B cell (primary cell): ENCODE measurements at regions not wholly inside any gene's neighbourhood (a gene's known extent, or its start where the extent isn't known, plus 50 kb on each side); places are given as distances from the start of the nearest gene placed in this dataset.

Experiments used
- ATAC-seq: fragments of 200-7000 bp; cut with Tn5 transposase; one replicate; pipeline ENCODE4 v1.10.0; 2021; ENCODE audit warnings: low read depth, mild to moderate bottlenecking, moderate number of reproducible peaks, moderate library complexity
- CTCF ChIA-PET: fragments of 350-600 bp; sonication (Branson Sonifier 250); formaldehyde crosslinking; loops from one replicate; lab custom pipeline; 2021; ENCODE audit warnings: antibody characterized with exemption, inconsistent platforms; lab: Charles Lee
- POLR2A ChIA-PET: fragments of 350-600 bp; sonication (Branson Sonifier 250); formaldehyde crosslinking; loops from one replicate; lab custom pipeline; 2021; ENCODE audit warnings: antibody characterized with exemption; lab: Charles Lee
- DNase-seq: peaks from one replicate; pipeline ENCODE4 v3.0.0; 2013
- H2AFZ ChIP-seq: 2 replicates; pipeline ENCODE4 v1.6.1; 2012; ENCODE audit warnings: mild to moderate bottlenecking, low read depth, low read length; ENCODE audit not compliant: insufficient read depth, poor library complexity, severe bottlenecking
- H3K27ac ChIP-seq, 2 donors: 1 replicate in 1 of 2; 2 replicates in 1 of 2; pipeline ENCODE4 v1.5.1; 2012 to 2013; ENCODE audit warnings: low read length in 2 of 2, mild to moderate bottlenecking in 2 of 2, moderate library complexity in 1 of 2
- H3K27me3 ChIP-seq, 4 experiments: fragments of 200-600 bp in 1 of 4; sonication (generic) in 1 of 4; replicated peaks in 1 of 4; 1 replicate in 2 of 4; 2 replicates in 2 of 4; pipeline versions ENCODE4 v1.6.1 to v1.7.0; 2013 to 2016; ENCODE audit warnings: low read length in 3 of 4, mild to moderate bottlenecking in 2 of 4, mixed read lengths in 1 of 4, moderate library complexity in 1 of 4; ENCODE audit not compliant: insufficient read depth in 4 of 4, control insufficient read depth in 3 of 4; ENCODE audit errors: control extremely low read depth in 1 of 4
- H3K36me3 ChIP-seq, 2 experiments: replicated peaks in 1 of 2; 1 replicate in 1 of 2; 2 replicates in 1 of 2; pipeline versions ENCODE4 v1.6.1 to v1.7.1; 2013; ENCODE audit warnings: low read length in 1 of 2; ENCODE audit not compliant: insufficient read depth in 2 of 2, control insufficient read depth in 1 of 2; ENCODE audit errors: control extremely low read depth in 1 of 2, extremely low read depth in 1 of 2
- H3K4me1 ChIP-seq, 2 donors: fragments of 200-600 bp in 1 of 2; sonication (generic) in 1 of 2; 1 replicate in 1 of 2; 2 replicates in 1 of 2; pipeline versions ENCODE4 v1.5.1 to v1.6.1; 2013 to 2017; ENCODE audit warnings: low read length in 2 of 2; ENCODE audit not compliant: control insufficient read depth in 2 of 2, insufficient read depth in 2 of 2
- H3K4me2 ChIP-seq: replicated peaks from 2 replicates; pipeline ENCODE3; 2012; ENCODE audit warnings: mild to moderate bottlenecking, low read depth, low read length; ENCODE audit not compliant: poor library complexity, severe bottlenecking
- H3K4me3 ChIP-seq, 5 experiments: fragments of 200-600 bp in 1 of 5; sonication (generic) in 1 of 5; 1 replicate in 3 of 5; 2 replicates in 2 of 5; pipeline versions ENCODE4 v1.5.1 to v1.7.0; 2011 to 2016; ENCODE audit warnings: low read length in 4 of 5, mild to moderate bottlenecking in 4 of 5, low read depth in 2 of 5, control low read depth in 1 of 5, moderate library complexity in 1 of 5; ENCODE audit not compliant: insufficient read depth in 1 of 5; ENCODE audit errors: control extremely low read depth in 1 of 5, extremely low read depth in 1 of 5
- H3K79me2 ChIP-seq: fragments of 200-600 bp; sonication (generic); one replicate; pipeline ENCODE4 v1.6.0; 2016; ENCODE audit warnings: low read length; ENCODE audit not compliant: control insufficient read depth, insufficient read depth
- H3K9ac ChIP-seq: fragments of 200-600 bp; sonication (generic); 2 replicates; pipeline ENCODE4 v1.6.1; 2017; ENCODE audit warnings: mild to moderate bottlenecking, low read length, moderate library complexity
- H3K9me3 ChIP-seq, 3 donors: one replicate each; pipeline versions ENCODE4 v1.6.1 to v1.7.1; 2013; ENCODE audit warnings: low read length in 2 of 3; ENCODE audit not compliant: control insufficient read depth in 2 of 3, insufficient read depth in 1 of 3; ENCODE audit errors: control extremely low read depth in 1 of 3
- H4K20me1 ChIP-seq: 2 replicates; pipeline ENCODE4 v1.6.0; 2012; ENCODE audit warnings: mild to moderate bottlenecking, low read length; ENCODE audit not compliant: insufficient read depth, control insufficient read depth, poor library complexity, severe bottlenecking
- H3K27ac Mint-ChIP-seq: one replicate; pipeline ENCODE4 v1.8.0; 2021; ENCODE audit warnings: mixed read lengths
- H3K27me3 Mint-ChIP-seq: one replicate; pipeline ENCODE4 v1.8.0; 2021; ENCODE audit warnings: mixed read lengths
- H3K4me1 Mint-ChIP-seq: one replicate; pipeline ENCODE4 v1.8.0; 2021; ENCODE audit warnings: mixed read lengths
- H3K4me3 Mint-ChIP-seq: one replicate; pipeline ENCODE4 v1.8.0; 2021; ENCODE audit warnings: mixed read lengths
- H3K9me3 Mint-ChIP-seq: one replicate; pipeline ENCODE4 v1.8.0; 2022; ENCODE audit warnings: mixed read lengths; ENCODE audit not compliant: insufficient read depth
- EZH2 ChIP-seq: IDR thresholded peaks from 2 replicates; pipeline ENCODE4 v1.6.1; 2012; ENCODE audit warnings: borderline replicate concordance, low read depth, mild to moderate bottlenecking, moderate library complexity, low read length; ENCODE audit not compliant: insufficient read depth, poor library complexity, severe bottlenecking
- WGBS: methylation state at CpG from one replicate; pipeline ENCODE4 v1.1.5; 2013; ENCODE audit warnings: missing lambda C conversion rate; ENCODE audit not compliant: insufficient coverage; 5-methylcytosine and 5-hydroxymethylcytosine counted together
- intact Hi-C: fragments of 100-400 bp; cut with micrococcal nuclease; formaldehyde crosslinking; loops from one replicate; pipeline ENCODE4 v1.10.0; 2022
- TF ChIP-seq, protein P1 (sequence below): fragments of 200-600 bp; IDR thresholded peaks from one replicate; pipeline ENCODE4 v1.8.0; 2022; ENCODE audit warnings: antibody characterized with exemption, mild to moderate bottlenecking

DNA sequence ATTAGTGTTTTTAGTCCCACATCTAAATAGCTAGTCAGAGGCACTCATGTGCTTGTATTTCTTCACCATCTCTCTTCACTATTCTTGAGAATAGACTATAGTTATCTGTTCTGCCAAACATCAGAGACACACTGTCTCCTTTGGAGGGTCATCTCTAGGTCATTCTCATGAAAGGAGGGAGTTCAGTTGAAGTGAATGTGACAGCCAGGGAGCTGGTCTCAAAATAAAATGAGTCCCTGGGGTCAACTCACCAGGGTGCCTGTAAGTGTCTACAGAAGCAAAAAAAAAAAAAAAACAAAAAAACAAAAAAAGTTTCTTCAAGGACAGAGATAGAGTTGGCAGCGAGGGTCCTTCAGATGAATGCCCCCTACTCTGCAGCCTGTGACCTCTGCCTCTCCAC lies 171.0 kb downstream of the ID4 start:
- POLR2A ChIA-PET, result no interaction called here
- Histone ChIP-seq H2AFZ (no peak overlapping the region), H3K4me1 (no peaks in the 10 kb centered on the region), H3K79me2 (no peaks in the 10 kb centered on the region), H3K9ac (no peak overlapping the region), H3K4me3 (no peak overlapping the region), H4K20me1 (no peaks in the 10 kb centered on the region), H3K4me2 (no peak overlapping the region), H3K27me3 (no peaks in the 10 kb centered on the region), H3K9me3 (no peaks in the 10 kb centered on the region), H3K36me3 (no peaks in the 10 kb centered on the region), H3K27ac (no peak overlapping the region)
- intact Hi-C loops, result no loop called here
- DNase-seq, result no peak
- CTCF ChIA-PET, result no interaction called here
- no peak overlapping the region for H3K27ac Mint-ChIP-seq
- TF ChIP-seq, protein P1, sequence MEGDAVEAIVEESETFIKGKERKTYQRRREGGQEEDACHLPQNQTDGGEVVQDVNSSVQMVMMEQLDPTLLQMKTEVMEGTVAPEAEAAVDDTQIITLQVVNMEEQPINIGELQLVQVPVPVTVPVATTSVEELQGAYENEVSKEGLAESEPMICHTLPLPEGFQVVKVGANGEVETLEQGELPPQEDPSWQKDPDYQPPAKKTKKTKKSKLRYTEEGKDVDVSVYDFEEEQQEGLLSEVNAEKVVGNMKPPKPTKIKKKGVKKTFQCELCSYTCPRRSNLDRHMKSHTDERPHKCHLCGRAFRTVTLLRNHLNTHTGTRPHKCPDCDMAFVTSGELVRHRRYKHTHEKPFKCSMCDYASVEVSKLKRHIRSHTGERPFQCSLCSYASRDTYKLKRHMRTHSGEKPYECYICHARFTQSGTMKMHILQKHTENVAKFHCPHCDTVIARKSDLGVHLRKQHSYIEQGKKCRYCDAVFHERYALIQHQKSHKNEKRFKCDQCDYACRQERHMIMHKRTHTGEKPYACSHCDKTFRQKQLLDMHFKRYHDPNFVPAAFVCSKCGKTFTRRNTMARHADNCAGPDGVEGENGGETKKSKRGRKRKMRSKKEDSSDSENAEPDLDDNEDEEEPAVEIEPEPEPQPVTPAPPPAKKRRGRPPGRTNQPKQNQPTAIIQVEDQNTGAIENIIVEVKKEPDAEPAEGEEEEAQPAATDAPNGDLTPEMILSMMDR, result no peak
- TF ChIP-seq EZH2, result no peak
- no peaks in the 10 kb centered on the region for H3K4me1 Mint-ChIP-seq
- ATAC-seq, result no peak
- 63% methylated on average over 1 of the region's 1 CpG for WGBS
- H3K4me3 Mint-ChIP-seq, result no peak overlapping the region
- H3K27me3 Mint-ChIP-seq, result no peaks in the 10 kb centered on the region
- no peaks in the 10 kb centered on the region for H3K9me3 Mint-ChIP-seq

DNA sequence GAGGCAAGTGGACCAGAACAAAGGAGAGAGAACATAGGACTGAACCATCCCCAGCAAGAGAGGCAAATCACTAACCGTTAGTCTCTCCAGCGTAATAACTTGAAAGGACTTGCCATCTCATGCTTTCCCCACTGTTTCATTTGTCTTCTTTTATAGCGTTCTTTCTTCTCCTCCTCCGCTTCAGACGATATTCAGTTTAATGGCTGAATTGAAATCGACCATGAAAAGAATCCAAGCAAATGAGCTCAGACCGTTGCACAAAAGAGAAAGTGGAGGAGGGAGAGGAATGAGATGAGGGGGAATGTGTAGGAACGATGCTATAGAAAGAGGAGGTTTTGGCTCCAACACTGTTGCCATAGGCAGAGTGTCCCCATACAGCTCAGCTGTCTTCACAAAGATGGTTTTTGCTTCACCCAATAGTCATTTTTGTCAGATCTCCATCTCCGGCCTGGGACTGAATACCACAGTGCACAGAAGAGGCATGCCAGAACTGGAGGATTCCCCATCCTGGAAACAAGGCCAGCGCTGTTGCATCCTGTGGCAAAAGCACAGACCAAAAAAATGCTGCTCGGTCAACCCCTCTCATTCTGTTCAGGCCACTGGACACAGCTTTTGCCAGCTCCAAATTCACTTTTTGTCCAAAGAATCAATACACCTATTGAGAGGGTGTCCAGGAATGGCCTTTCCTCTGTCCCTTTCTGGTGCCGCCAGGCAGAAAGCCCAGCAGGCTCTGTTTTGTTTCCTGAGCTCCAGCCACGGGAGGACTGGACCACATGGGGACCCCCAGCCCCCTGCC lies 176.1 kb downstream of the ID4 start:
- TF ChIP-seq EZH2, result no peak
- TF ChIP-seq, protein P1, result no peak
- H3K4me3 Mint-ChIP-seq, result no peak overlapping the region
- ChIA-PET CTCF (no interaction called here), POLR2A (no interaction called here)
- H3K4me1 Mint-ChIP-seq, result no peaks in the 10 kb centered on the region
- intact Hi-C loops, result no loop called here
- no peak overlapping the region for H3K27ac Mint-ChIP-seq
- DNase-seq (no peak), ATAC-seq (no peak)
- no peaks in the 10 kb centered on the region for H3K27me3 ChIP-seq
- no peak overlapping the region for H3K27ac ChIP-seq
- H2AFZ ChIP-seq, result no peak overlapping the region
- no peak overlapping the region for H3K4me2 ChIP-seq
- 91% methylated on average over 12 of the region's 13 CpGs for WGBS
- H3K9me3 Mint-ChIP-seq, result no peaks in the 10 kb centered on the region
- H3K9ac ChIP-seq, result no peak overlapping the region
- no peaks in the 10 kb centered on the region for H4K20me1 ChIP-seq
- no peaks in the 10 kb centered on the region for H3K4me1 ChIP-seq
- H3K9me3 ChIP-seq, result no peaks in the 10 kb centered on the region
- H3K27me3 Mint-ChIP-seq, result no peaks in the 10 kb centered on the region
- no peaks in the 10 kb centered on the region for H3K36me3 ChIP-seq
- no peaks in the 10 kb centered on the region for H3K79me2 ChIP-seq
- no peak overlapping the region for H3K4me3 ChIP-seq
